IMR-90 (cell line): ENCODE measurements at regions not wholly inside any gene's neighbourhood (a gene's known extent, or its start where the extent isn't known, plus 50 kb on each side); places are given as distances from the start of the nearest gene placed in this dataset.

Source experiments
- BHLHE40 ChIP-seq: fragments of 150-350 bp; IDR thresholded peaks from 2 replicates; pipeline ENCODE4 v1.6.1; 2016; ENCODE audit warnings: mild to moderate bottlenecking, low read depth, low read length
- CEBPB ChIP-seq: IDR thresholded peaks from 2 replicates; pipeline ENCODE4 v1.6.1; 2012; ENCODE audit warnings: low read depth, low read length, improper control_type of control experiment
- CTCF ChIP-seq: conservative IDR thresholded peaks from 2 replicates; pipeline ENCODE4 v1.5.1; 2012; ENCODE audit warnings: mild to moderate bottlenecking, low read depth, low read length, improper control_type of control experiment
- FOS ChIP-seq: fragments of 150-350 bp; IDR thresholded peaks from 2 replicates; pipeline ENCODE4 v1.6.1; 2016; ENCODE audit warnings: low read depth, low read length
- MAFK ChIP-seq: IDR thresholded peaks from 2 replicates; pipeline ENCODE4 v1.6.1; 2012; ENCODE audit warnings: low read depth, low read length, improper control_type of control experiment
- POLR2A ChIP-seq: IDR thresholded peaks from 2 replicates; pipeline ENCODE4 v1.6.1; 2012; ENCODE audit warnings: mild to moderate bottlenecking, low read depth, low read length
- RAD21 ChIP-seq: IDR thresholded peaks from 2 replicates; pipeline ENCODE4 v1.6.1; 2012; ENCODE audit warnings: low read length, improper control_type of control experiment
- RFX5 ChIP-seq: IDR thresholded peaks from 2 replicates; pipeline ENCODE4 v1.8.0; 2012; ENCODE audit warnings: low read depth, mild to moderate bottlenecking, low read length, moderate library complexity
- USF2 ChIP-seq: fragments of 150-350 bp; IDR thresholded peaks from 2 replicates; pipeline ENCODE4 v1.6.1; 2017; ENCODE audit warnings: mild to moderate bottlenecking, antibody characterized with exemption, low read length, low read depth

GRCh38 chr3:65101450-65101849, 413.6 kb upstream of the ADAMTS9 start:
- TF ChIP-seq CTCF, result no peak
- TF ChIP-seq POLR2A, result no peak
- TF ChIP-seq RAD21, result no peak
- no peak for TF ChIP-seq USF2
- TF ChIP-seq MAFK, result no peak
- TF ChIP-seq CEBPB, result no peak
- no peak for TF ChIP-seq FOS
- no peak for TF ChIP-seq RFX5
- no peak for TF ChIP-seq BHLHE40
